Activated CD8-positive, alpha-beta memory T cell treated with anti-CD3 and anti-CD28 coated beads for 24 hours (primary cell): ENCODE measurements at regions not wholly inside any gene's neighbourhood (a gene's known extent, or its start where the extent isn't known, plus 50 kb on each side); places are given as distances from the start of the nearest gene placed in this dataset.
"Not testable (repeated sequence)": the region's sequence is repeated elsewhere in the genome, so short reads cannot be mapped to it uniquely, and the experiment has no call there.

Experiments used
- DNase-seq: peaks from one replicate; pipeline ENCODE4 v3.0.0-alpha.2; 2020

- no peak for DNase-seq
Measured at GRCh38 chr10:4279655-4280054, 494.6 kb upstream of the KLF6 start.

- DNase-seq = no peak
Measured at GRCh38 chr10:4278186-4278585, 493.2 kb upstream of the KLF6 start.

- DNase-seq = no peak
Measured at GRCh38 chr10:4276151-4276550, 491.1 kb upstream of the KLF6 start.

GRCh38 chr10:4274671-4275070 lies 489.7 kb upstream of the KLF6 start:
- not testable (repeated sequence) for DNase-seq

GRCh38 chr10:4271193-4271592 lies 486.2 kb upstream of the KLF6 start:
- DNase-seq = no peak

GRCh38 chr10:4270116-4270515 lies 485.1 kb upstream of the KLF6 start:
- no peak for DNase-seq

- DNase-seq = not testable (repeated sequence)
Measured at GRCh38 chr10:4268490-4268889, 483.5 kb upstream of the KLF6 start.

- no peak for DNase-seq
Measured at GRCh38 chr10:4267086-4267773, 482.2 kb upstream of the KLF6 start.

GRCh38 chr10:4266416-4267085 lies 481.5 kb upstream of the KLF6 start:
- DNase-seq = no peak

GRCh38 chr10:4265964-4266363 lies 481.0 kb upstream of the KLF6 start:
- no peak for DNase-seq

GRCh38 chr10:4264209-4264865 lies 479.3 kb upstream of the KLF6 start:
- DNase-seq = no peak

GRCh38 chr10:4263601-4263921 lies 478.6 kb upstream of the KLF6 start:
- DNase-seq = no peak

- no peak for DNase-seq
Measured at GRCh38 chr10:4262870-4263600, 478.0 kb upstream of the KLF6 start.

- no peak for DNase-seq
Measured at GRCh38 chr10:4262449-4262848, 477.4 kb upstream of the KLF6 start.

GRCh38 chr10:4260483-4261124 lies 475.6 kb upstream of the KLF6 start:
- no peak for DNase-seq

GRCh38 chr10:4257939-4258465 lies 473.0 kb upstream of the KLF6 start:
- DNase-seq = no peak

GRCh38 chr10:4256971-4257370 lies 472.0 kb upstream of the KLF6 start:
- no peak for DNase-seq

- no peak for DNase-seq
Measured at GRCh38 chr10:4255751-4256150, 470.7 kb upstream of the KLF6 start.

- no peak for DNase-seq
Measured at GRCh38 chr10:4254101-4254994, 469.3 kb upstream of the KLF6 start.

- DNase-seq = no peak
Measured at GRCh38 chr10:4252701-4253100, 467.7 kb upstream of the KLF6 start.

- no peak for DNase-seq
Measured at GRCh38 chr10:4250587-4250887, 465.5 kb upstream of the KLF6 start.
